ENCODE measurements at regions not wholly inside any gene's neighbourhood (a gene's known extent, or its start where the extent isn't known, plus 50 kb on each side); places are given as distances from the start of the nearest gene placed in this dataset.
"Not testable (repeated sequence)": the region's sequence is repeated elsewhere in the genome, so short reads cannot be mapped to it uniquely, and the experiment has no call there.

GRCh38 chr14:51447411-51447810 lies 204.3 kb upstream of the FRMD6 start:
- peak; percentile 89 for DNase-seq

DNA sequence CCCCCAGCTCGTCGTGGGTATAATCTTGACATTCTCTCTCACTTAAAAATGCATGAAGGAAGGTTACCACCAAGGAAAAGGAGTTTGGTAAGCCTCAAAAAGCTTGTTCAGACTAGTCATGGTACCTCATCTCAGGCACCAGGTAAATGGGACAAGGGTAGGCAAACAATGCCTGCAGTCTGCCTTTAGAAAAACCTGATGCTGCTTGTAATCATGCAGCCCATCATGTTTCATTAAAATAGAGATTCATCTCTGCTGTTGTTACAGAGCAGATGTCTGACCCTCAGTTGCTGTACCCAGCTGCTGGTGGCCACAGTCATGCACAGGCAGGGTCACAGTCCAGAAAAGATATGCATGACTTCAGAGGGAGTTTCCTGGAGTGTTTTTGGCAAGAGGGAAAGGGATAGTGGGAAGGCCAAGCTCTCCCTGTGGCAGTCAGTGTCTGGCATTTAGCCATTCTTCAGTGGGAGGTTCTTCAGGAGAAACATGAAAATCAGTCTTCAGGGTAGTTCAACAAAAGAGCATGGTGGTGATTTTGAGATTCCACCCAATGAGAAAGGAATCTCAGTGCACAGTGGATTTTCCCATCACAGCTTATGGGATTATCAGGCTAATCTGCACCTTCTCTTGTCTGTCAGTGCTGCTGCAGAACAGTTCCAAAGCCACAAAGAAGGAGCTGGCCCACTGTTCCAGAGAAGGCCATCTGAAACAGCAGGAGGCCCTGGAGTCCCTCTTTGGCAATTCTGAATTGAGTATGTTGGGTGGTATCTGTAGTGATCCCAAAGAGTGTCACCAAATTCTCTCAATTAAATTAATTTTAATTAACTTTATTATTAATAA lies 202.7 kb upstream of the FRMD6 start:
- DNase-seq: peak; percentile 63

DNA sequence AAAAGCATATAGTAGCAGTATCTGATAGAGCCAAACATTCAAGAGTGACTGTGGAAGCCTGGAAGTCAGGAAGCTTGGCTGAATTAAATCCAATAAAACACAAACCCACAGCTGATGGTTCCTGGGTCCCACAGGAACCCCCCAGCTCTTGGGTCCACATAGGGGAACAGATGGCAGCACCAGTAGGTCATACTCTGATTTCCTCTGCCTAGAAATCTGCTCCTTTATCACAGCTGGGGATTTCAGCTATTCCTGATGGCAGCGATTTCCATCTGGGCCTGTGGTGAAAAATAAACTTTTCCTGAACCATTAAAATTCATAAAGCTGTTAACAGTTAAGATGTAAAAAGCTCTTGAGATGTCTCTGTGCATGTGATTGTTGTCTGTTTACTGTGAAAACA lies 202.0 kb upstream of the FRMD6 start:
- peak; percentile 95 for DNase-seq

DNA sequence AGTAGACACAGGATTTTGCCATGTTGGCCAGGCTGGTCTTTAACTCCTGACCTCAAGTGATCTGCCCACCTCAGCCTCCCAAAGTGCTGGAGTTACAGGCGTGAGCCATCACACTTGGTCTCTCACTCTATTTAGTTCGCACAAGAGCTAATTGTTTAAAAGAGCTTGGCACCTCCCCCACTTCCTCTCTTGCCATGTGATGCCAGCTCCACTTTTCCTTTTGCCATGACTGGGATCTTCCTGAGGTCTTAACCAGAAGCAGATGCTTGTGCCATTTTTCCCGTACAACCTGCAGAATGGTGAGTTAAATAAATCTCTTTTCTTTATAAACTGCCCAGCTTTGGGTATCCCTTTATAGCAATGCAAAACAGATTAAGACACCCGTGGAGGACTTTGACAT lies 200.1 kb upstream of the FRMD6 start:
- no peak for DNase-seq

DNA sequence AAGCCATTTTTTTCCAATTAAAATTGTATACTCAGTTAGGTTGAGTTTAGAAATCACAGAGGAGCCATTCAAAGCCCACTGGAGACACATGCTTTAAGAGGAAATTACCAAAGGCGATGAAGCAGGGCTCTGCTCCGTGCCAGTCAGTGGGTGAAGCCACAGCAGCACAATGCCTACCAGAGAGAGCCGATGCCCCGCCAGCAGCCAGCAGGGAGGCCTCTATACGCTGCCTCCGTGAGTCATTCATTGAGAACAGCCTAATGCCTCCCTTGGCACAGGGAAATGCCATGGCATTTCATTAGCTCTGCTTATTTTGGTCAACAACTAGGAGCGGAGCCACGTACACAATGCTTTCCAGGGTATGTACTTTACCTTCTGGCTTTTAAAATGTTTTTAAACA lies 197.8 kb upstream of the FRMD6 start:
- no peak for DNase-seq

- no peak for DNase-seq
These were observed 197.4 kb upstream of the FRMD6 start for GRCh38 chr14:51454351-51454750.

- DNase-seq: peak; percentile 56
These were observed 196.5 kb upstream of the FRMD6 start for GRCh38 chr14:51455041-51455835.

DNA sequence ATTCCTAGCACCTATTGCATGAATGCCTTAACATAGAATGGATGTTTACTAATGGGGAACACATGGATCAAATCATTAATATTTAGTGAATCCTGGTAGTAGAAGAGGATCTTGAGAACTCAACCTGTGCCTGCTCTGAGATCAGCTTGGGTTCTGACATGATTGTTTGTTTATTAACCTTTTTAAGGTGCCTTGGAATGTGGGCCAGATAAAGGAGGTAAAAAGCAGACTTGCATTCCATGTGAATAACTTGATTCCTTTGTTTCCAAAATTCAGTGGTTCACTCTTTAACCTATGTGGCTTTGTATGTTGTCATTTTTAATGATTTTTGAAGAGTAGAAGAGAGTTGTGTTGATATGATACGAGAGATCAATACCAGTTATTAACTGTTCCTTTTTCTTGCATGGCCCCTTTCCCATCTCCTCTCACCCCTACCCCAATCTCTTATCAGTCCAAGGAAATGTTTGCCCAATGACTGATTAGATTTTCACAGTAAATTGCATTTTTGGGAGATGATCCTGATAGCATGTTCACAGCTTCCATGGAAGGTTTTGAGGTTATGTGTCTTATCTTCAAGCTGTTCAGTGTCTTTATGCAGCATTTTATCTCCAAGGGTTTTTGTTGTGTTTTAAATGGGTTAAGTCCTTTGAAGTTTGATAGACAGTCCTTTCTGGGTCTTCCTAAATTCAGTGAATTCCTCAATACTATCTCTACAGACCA lies 193.7 kb upstream of the FRMD6 start:
- no peak for DNase-seq

- DNase-seq: no peak
These were observed 193.2 kb upstream of the FRMD6 start for GRCh38 chr14:51458563-51458955.

GRCh38 chr14:51460011-51460410 lies 191.7 kb upstream of the FRMD6 start:
- no peak for DNase-seq

- no peak for DNase-seq
These were observed 189.5 kb upstream of the FRMD6 start for GRCh38 chr14:51462182-51462581.

- no peak for DNase-seq
These were observed 189.0 kb upstream of the FRMD6 start for GRCh38 chr14:51462706-51463105.

DNA sequence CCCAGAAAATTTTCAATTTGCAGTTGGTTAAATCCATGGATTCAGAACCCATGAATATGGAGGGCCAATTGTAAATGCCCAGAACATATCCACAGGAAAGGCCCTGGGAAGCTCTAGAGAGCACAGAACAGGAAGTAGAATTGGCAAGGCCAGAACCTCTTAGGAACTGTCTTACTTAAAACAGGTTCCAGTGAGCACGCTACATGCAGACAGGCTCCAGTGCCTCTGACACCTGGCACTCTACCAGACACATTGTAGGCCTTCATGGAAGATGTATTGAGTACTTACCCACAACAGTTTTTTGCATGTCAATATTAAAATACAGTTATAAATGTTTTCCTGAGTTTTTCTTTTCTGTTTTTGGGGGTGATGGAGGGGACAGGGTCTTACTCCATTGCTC lies 188.2 kb upstream of the FRMD6 start:
- DNase-seq: no peak

GRCh38 chr14:51464411-51464810 lies 187.3 kb upstream of the FRMD6 start:
- DNase-seq: no peak

GRCh38 chr14:51465486-51465885 lies 186.2 kb upstream of the FRMD6 start:
- no peak for DNase-seq

- not testable (repeated sequence) for DNase-seq
These were observed 184.3 kb upstream of the FRMD6 start for GRCh38 chr14:51467392-51467791.

- no peak for DNase-seq
These were observed 183.2 kb upstream of the FRMD6 start for GRCh38 chr14:51468523-51468922.

DNA sequence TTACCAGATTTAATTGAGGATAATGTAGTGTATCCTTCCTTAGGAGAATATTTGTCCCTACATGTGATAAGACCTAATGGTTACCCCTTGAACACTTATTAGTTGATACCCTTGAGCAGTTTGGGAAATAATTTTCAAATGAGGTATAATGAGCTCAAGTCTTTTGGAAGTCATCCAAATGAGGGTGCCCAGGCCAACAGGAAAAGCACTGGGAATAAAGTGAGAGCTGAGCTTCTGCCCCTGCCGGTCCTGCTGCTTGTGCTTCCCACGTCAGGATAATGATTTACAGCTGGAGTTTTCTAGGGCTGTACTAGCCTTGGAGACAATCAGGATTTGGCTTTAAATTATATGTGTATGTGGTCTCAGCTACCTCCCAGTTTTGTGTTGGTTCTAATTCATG lies 178.8 kb upstream of the FRMD6 start:
- no peak for DNase-seq

DNA sequence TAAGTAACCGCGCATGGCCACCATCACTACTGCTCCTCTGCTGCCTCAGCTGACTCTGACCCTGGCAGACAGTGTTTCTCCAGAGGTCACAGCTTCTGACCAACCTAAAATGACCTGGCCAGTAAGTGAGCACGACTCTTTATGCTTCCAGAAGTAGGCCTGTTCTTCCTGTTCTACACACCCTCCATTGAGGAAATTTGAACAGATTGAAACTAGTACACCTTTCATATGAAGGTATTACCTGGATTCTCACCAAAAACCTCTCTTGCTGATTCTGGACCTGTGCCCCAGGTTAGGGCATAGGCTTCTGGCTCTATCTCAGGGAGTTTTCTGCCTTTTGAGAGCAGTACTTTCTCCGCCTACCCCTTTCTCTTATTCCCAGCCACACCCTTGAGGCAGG lies 178.4 kb upstream of the FRMD6 start:
- DNase-seq: no peak

GRCh38 chr14:51473808-51474565 lies 177.7 kb upstream of the FRMD6 start:
- no peak for DNase-seq

GRCh38 chr14:51474854-51475253 lies 176.9 kb upstream of the FRMD6 start:
- DNase-seq: no peak

- DNase-seq: no peak
These were observed 173.5 kb upstream of the FRMD6 start for GRCh38 chr14:51478175-51478621.
